Neural cell (in vitro differentiated cells): ENCODE measurements at regions not wholly inside any gene's neighbourhood (a gene's known extent, or its start where the extent isn't known, plus 50 kb on each side); places are given as distances from the start of the nearest gene placed in this dataset.

Experiments
- H2AFZ ChIP-seq: fragments of 200-600, 300-800 bp; sonication (generic), shearing (Covaris generic); 2 replicates; pipeline ENCODE4 v1.6.0; 2014; ENCODE audit warnings: low read depth, mild to moderate bottlenecking, antibody characterized with exemption, low read length, moderate library complexity
- H3F3A ChIP-seq: fragments of 200-600 bp; shearing (Covaris generic); 2 replicates; pipeline ENCODE4 v1.6.1; 2016; ENCODE audit warnings: mild to moderate bottlenecking, moderate library complexity, mixed read lengths, antibody characterized with exemption, low read length; ENCODE audit not compliant: insufficient read depth, poor library complexity, severe bottlenecking
- H3K27ac ChIP-seq: fragments of 200-600, 300-800 bp; sonication (generic), shearing (Covaris generic); 2 replicates; pipeline ENCODE4 v1.5.1; 2014; ENCODE audit warnings: mild to moderate bottlenecking, low read length, moderate library complexity
- H3K27me3 ChIP-seq: fragments of 300-800, 200-600 bp; sonication (generic), shearing (Covaris generic); 2 replicates; pipeline ENCODE4 v1.6.0; 2014; ENCODE audit warnings: mild to moderate bottlenecking, low read depth, low read length, moderate library complexity; ENCODE audit not compliant: insufficient read depth
- H3K36me3 ChIP-seq: fragments of 300-800, 200-600 bp; sonication (generic), shearing (Covaris generic); 2 replicates; pipeline ENCODE4 v1.5.1; 2014; ENCODE audit warnings: mild to moderate bottlenecking, antibody characterized with exemption, low read length, moderate library complexity; ENCODE audit not compliant: insufficient read depth
- H3K4me2 ChIP-seq: fragments of 300-800, 200-600 bp; sonication (generic), shearing (Covaris generic); 2 replicates; pipeline ENCODE4 v1.6.0; 2014; ENCODE audit warnings: mild to moderate bottlenecking, low read length
- H3K4me3 ChIP-seq: fragments of 300-800, 200-600 bp; sonication (generic), shearing (Covaris generic); 2 replicates; pipeline ENCODE4 v1.5.1; 2014; ENCODE audit warnings: mild to moderate bottlenecking, low read length, moderate library complexity
- H3K79me2 ChIP-seq: fragments of 200-600 bp; shearing (Covaris generic); replicated peaks from 2 replicates; pipeline ENCODE4 v1.6.0; 2014; ENCODE audit warnings: mild to moderate bottlenecking, low read length, moderate library complexity; ENCODE audit not compliant: insufficient read depth
- H3K9ac ChIP-seq: fragments of 300-800, 200-600 bp; sonication (generic), shearing (Covaris generic); 2 replicates; pipeline ENCODE4 v1.6.1; 2016; ENCODE audit warnings: mild to moderate bottlenecking, low read length, mixed read lengths
- H3K9me2 ChIP-seq: fragments of 200-600 bp; shearing (Covaris generic); 2 replicates; pipeline ENCODE4 v1.6.1; 2016; ENCODE audit warnings: mild to moderate bottlenecking, low read length, mixed read lengths; ENCODE audit not compliant: insufficient read depth
- H3K9me3 ChIP-seq: fragments of 200-600, 300-800 bp; sonication (generic), shearing (Covaris generic); 2 replicates; pipeline ENCODE4 v1.6.1; 2016; ENCODE audit warnings: mild to moderate bottlenecking, mixed run types, low read length, moderate library complexity, mixed read lengths
- H4K20me1 ChIP-seq: fragments of 200-600 bp; shearing (Covaris generic); 2 replicates; pipeline ENCODE4 v1.6.1; 2016; ENCODE audit warnings: mild to moderate bottlenecking, mixed run types; ENCODE audit not compliant: insufficient read depth
- EP300 ChIP-seq: fragments of 450-650 bp; conservative IDR thresholded peaks from 2 replicates; pipeline ENCODE4 v1.6.1; 2014; ENCODE audit warnings: antibody characterized with exemption, mild to moderate bottlenecking, moderate library complexity; ENCODE audit not compliant: poor library complexity, severe bottlenecking
- EZH2 ChIP-seq: fragments of 200-600, 300-800 bp; shearing (Covaris generic), sonication (generic); IDR thresholded peaks from 2 replicates; pipeline ENCODE4 v1.6.1; 2014; ENCODE audit warnings: antibody characterized with exemption, low read length, borderline replicate concordance, mild to moderate bottlenecking; ENCODE audit not compliant: insufficient read depth, poor library complexity, severe bottlenecking
- MXI1 ChIP-seq: fragments of 450-650 bp; conservative IDR thresholded peaks from 2 replicates; pipeline ENCODE4 v1.6.1; 2014; ENCODE audit warnings: antibody characterized with exemption, mild to moderate bottlenecking; ENCODE audit not compliant: poor library complexity, severe bottlenecking
- POLR2AphosphoS5 ChIP-seq: IDR thresholded peaks from 2 replicates; pipeline ENCODE4 v1.6.1; 2012
- RAD21 ChIP-seq: fragments of 450-650 bp; conservative IDR thresholded peaks from 2 replicates; pipeline ENCODE4 v1.6.1; 2014; ENCODE audit warnings: antibody characterized with exemption, mild to moderate bottlenecking, moderate library complexity
- SMC3 ChIP-seq: fragments of 450-650 bp; conservative IDR thresholded peaks from 2 replicates; pipeline ENCODE4 v1.6.1; 2014; ENCODE audit warnings: antibody characterized with exemption, mild to moderate bottlenecking, moderate library complexity; ENCODE audit not compliant: poor library complexity
- TAF1 ChIP-seq: IDR thresholded peaks from 2 replicates; pipeline ENCODE4 v1.6.1; 2012; ENCODE audit warnings: low read depth
- TF ChIP-seq, protein P1 (sequence below): IDR thresholded peaks from 2 replicates; pipeline ENCODE4 v1.6.1; 2012; ENCODE audit warnings: borderline replicate concordance
- TF ChIP-seq, protein P2 (sequence below): fragments of 450-650 bp; IDR thresholded peaks from 2 replicates; pipeline ENCODE4 v1.5.1; 2014; ENCODE audit warnings: antibody characterized with exemption, mild to moderate bottlenecking, moderate library complexity; ENCODE audit not compliant: poor library complexity, severe bottlenecking

DNA sequence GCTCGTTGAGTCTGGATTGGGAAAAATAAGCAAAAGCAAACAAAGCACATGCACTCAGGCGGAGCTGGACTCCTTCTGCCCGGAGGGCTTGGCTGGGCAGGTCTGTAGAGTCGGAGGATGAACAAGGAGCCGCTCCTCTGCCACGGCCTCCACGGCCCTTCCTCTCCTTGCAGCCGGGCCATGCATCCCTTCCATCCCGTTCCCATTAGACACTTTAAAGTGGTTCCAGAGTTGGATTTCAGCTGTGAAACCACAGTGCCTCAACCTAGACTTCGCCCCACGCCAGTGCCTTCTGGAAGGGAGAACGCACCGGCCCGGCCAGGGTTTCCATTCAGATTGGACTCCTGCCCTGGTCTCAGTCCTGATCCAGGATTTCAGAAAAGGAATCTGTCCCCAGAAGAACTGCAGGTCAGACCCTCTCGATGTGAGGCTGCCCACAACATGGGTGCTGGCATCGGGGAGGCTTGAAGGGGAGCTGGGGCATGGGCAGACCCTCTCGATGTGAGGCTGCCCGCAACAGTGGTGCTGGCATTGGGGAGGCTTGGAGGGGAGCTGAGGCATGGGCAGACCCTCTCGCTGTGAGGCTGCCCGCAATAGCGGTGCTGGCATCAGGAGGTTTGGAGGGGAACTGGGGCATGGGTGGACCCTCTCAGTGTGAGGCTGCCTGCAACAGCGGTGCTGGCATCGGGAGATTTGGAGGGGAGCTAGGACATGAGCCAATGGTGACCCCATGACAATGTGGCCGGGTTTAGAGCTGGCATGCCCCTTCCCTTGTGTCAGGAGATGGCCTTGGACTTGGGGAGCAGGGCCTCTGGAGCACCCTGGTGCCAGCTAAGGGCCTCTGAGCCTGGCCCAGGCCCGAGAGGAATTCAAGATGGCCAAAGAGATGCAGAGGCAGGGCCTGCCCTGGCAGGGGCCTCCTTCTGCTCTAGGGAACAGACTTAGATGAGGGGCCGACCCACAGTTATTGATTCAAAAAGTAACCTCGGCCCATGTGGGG lies 304.5 kb downstream of the NDUFA10 start:
- H3K4me3 ChIP-seq: no peak overlapping the region
- H4K20me1 ChIP-seq: no peaks in the 10 kb centered on the region
- H3K27me3 ChIP-seq: no peaks in the 10 kb centered on the region
- H3K79me2 ChIP-seq: no peaks in the 10 kb centered on the region
- no peaks in the 10 kb centered on the region for H3F3A ChIP-seq
- H3K9ac ChIP-seq: no peak overlapping the region
- H3K9me2 ChIP-seq: no peaks in the 10 kb centered on the region
- no peak overlapping the region for H3K27ac ChIP-seq
- TF ChIP-seq, protein P1, sequence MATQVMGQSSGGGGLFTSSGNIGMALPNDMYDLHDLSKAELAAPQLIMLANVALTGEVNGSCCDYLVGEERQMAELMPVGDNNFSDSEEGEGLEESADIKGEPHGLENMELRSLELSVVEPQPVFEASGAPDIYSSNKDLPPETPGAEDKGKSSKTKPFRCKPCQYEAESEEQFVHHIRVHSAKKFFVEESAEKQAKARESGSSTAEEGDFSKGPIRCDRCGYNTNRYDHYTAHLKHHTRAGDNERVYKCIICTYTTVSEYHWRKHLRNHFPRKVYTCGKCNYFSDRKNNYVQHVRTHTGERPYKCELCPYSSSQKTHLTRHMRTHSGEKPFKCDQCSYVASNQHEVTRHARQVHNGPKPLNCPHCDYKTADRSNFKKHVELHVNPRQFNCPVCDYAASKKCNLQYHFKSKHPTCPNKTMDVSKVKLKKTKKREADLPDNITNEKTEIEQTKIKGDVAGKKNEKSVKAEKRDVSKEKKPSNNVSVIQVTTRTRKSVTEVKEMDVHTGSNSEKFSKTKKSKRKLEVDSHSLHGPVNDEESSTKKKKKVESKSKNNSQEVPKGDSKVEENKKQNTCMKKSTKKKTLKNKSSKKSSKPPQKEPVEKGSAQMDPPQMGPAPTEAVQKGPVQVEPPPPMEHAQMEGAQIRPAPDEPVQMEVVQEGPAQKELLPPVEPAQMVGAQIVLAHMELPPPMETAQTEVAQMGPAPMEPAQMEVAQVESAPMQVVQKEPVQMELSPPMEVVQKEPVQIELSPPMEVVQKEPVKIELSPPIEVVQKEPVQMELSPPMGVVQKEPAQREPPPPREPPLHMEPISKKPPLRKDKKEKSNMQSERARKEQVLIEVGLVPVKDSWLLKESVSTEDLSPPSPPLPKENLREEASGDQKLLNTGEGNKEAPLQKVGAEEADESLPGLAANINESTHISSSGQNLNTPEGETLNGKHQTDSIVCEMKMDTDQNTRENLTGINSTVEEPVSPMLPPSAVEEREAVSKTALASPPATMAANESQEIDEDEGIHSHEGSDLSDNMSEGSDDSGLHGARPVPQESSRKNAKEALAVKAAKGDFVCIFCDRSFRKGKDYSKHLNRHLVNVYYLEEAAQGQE: no peak
- TF ChIP-seq POLR2AphosphoS5: no peak
- no peak for TF ChIP-seq MXI1
- no peak for TF ChIP-seq RAD21
- TF ChIP-seq, protein P2, sequence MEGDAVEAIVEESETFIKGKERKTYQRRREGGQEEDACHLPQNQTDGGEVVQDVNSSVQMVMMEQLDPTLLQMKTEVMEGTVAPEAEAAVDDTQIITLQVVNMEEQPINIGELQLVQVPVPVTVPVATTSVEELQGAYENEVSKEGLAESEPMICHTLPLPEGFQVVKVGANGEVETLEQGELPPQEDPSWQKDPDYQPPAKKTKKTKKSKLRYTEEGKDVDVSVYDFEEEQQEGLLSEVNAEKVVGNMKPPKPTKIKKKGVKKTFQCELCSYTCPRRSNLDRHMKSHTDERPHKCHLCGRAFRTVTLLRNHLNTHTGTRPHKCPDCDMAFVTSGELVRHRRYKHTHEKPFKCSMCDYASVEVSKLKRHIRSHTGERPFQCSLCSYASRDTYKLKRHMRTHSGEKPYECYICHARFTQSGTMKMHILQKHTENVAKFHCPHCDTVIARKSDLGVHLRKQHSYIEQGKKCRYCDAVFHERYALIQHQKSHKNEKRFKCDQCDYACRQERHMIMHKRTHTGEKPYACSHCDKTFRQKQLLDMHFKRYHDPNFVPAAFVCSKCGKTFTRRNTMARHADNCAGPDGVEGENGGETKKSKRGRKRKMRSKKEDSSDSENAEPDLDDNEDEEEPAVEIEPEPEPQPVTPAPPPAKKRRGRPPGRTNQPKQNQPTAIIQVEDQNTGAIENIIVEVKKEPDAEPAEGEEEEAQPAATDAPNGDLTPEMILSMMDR: no peak
- no peak for TF ChIP-seq SMC3
- TF ChIP-seq EZH2: no peak
- no peak for TF ChIP-seq TAF1
- no peak for TF ChIP-seq EP300
- no peaks in the 10 kb centered on the region for H3K9me3 ChIP-seq
- no peaks in the 10 kb centered on the region for H3K36me3 ChIP-seq
- H3K4me2 ChIP-seq: no peak overlapping the region
- H2AFZ ChIP-seq: no peak overlapping the region

DNA sequence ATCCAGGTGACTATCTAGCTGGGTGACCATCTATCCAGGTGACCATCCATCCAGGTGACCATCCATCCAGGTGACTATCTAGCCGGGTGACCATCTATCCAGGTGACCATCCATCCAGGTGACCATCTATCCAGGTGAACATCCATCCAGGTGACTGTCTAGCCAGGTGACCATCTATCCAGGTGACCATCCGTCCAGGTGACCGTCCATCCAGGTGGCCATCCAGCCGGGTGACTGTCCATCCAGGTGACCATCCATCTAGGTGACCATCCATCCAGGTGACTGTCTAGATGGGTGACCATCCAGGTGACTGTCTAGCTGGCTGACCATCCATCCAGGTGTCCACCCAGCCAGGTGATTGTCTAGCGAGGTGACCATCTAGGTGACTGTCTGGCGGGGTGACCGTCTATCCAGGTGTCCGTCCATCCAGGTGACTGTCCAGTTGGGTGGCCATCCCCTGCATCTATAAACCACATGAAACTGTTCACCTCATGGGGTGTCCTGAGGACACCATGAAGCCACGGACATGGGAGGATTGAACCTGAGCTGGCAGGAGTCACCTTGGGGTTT lies 305.3 kb downstream of the NDUFA10 start:
- Histone ChIP-seq H3K27ac (no peak overlapping the region), H3K4me3 (no peak overlapping the region), H2AFZ (no peak overlapping the region), H3F3A (no peaks in the 10 kb centered on the region), H3K4me2 (no peak overlapping the region), H3K79me2 (no peaks in the 10 kb centered on the region), H4K20me1 (no peaks in the 10 kb centered on the region), H3K36me3 (no peaks in the 10 kb centered on the region), H3K9me3 (no peaks in the 10 kb centered on the region), H3K9me2 (no peaks in the 10 kb centered on the region), H3K9ac (no peak overlapping the region), H3K27me3 (no peaks in the 10 kb centered on the region)
- TF ChIP-seq MXI1: no peak
- TF ChIP-seq EP300: no peak
- no peak for TF ChIP-seq SMC3
- TF ChIP-seq RAD21: no peak
- no peak for TF ChIP-seq POLR2AphosphoS5
- TF ChIP-seq EZH2: no peak
- TF ChIP-seq, protein P2: no peak
- TF ChIP-seq TAF1: no peak
- TF ChIP-seq, protein P1: no peak
